Right atrium auricular region (tissue), 2 donors: ENCODE measurements at regions not wholly inside any gene's neighbourhood (a gene's known extent, or its start where the extent isn't known, plus 50 kb on each side); places are given as distances from the start of the nearest gene placed in this dataset.

Experiments
- DNase-seq: peaks from one replicate; pipeline ENCODE4 v3.0.0-alpha.2; 2019; ENCODE audit warnings: low spot score
- H3K27ac ChIP-seq, 2 donors: fragments of 200-600 bp; sonication (generic); 1 replicate in 1 of 2; 2 replicates in 1 of 2; pipeline ENCODE4 v1.5.1; 2016 to 2019
- H3K27me3 ChIP-seq, 2 donors: fragments of 200-600 bp; sonication (generic); one replicate each; pipeline versions ENCODE4 v1.5.1 to v1.6.0; 2017 to 2019
- H3K36me3 ChIP-seq: fragments of 200-600 bp; sonication (generic); one replicate; pipeline ENCODE4 v1.5.1; 2016
- H3K4me1 ChIP-seq, 2 donors: fragments of 200-600 bp; sonication (generic); one replicate each; pipeline versions ENCODE4 v1.5.1 to v1.6.0; 2017 to 2019
- H3K4me3 ChIP-seq, 2 donors: fragments of 200-600 bp; sonication (generic); 1 replicate in 1 of 2; 2 replicates in 1 of 2; pipeline ENCODE4 v1.5.1; 2017 to 2019; ENCODE audit warnings: mild to moderate bottlenecking in 1 of 2, moderate library complexity in 1 of 2
- H3K9me3 ChIP-seq, 2 donors: fragments of 200-600 bp; sonication (generic); one replicate each; pipeline ENCODE4 v1.5.1; 2019
- TF ChIP-seq, protein P1 (sequence below), 2 donors: fragments of 200-600 bp; sonication (generic); IDR thresholded peaks; one replicate each; pipeline ENCODE4 v1.5.1; 2019; ENCODE audit warnings: antibody characterized with exemption in 2 of 2

DNA sequence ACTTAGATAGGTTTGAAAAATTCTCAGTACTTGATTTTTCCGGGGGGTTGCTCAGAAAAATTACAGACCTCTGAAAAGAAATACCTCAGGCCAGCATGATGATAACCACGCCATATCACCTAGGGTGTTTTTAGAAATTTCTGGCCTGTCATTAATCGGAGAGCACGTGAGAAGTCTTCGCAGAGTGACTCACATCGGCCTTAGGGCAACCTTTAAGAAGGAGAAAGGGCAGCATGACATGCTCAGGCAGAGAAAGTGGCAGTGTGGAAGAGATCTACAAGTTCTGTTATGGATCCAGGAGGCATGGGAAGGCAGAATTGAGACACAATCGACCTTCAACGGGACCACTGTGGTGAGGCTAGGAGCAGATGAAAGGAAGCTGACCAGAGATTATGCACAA, 506.3 kb downstream of the LMO4 start:
- Histone ChIP-seq H3K4me1 (no peaks in the 10 kb centered on the region), H3K4me3 (no peak overlapping the region), H3K27me3 (no peaks in the 10 kb centered on the region), H3K9me3 (no peaks in the 10 kb centered on the region), H3K27ac (no peak overlapping the region), H3K36me3 (no peaks in the 10 kb centered on the region)
- TF ChIP-seq, protein P1, sequence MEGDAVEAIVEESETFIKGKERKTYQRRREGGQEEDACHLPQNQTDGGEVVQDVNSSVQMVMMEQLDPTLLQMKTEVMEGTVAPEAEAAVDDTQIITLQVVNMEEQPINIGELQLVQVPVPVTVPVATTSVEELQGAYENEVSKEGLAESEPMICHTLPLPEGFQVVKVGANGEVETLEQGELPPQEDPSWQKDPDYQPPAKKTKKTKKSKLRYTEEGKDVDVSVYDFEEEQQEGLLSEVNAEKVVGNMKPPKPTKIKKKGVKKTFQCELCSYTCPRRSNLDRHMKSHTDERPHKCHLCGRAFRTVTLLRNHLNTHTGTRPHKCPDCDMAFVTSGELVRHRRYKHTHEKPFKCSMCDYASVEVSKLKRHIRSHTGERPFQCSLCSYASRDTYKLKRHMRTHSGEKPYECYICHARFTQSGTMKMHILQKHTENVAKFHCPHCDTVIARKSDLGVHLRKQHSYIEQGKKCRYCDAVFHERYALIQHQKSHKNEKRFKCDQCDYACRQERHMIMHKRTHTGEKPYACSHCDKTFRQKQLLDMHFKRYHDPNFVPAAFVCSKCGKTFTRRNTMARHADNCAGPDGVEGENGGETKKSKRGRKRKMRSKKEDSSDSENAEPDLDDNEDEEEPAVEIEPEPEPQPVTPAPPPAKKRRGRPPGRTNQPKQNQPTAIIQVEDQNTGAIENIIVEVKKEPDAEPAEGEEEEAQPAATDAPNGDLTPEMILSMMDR (IDR thresholded peaks at IDR 0.05): no peak
- no peak for DNase-seq

DNA sequence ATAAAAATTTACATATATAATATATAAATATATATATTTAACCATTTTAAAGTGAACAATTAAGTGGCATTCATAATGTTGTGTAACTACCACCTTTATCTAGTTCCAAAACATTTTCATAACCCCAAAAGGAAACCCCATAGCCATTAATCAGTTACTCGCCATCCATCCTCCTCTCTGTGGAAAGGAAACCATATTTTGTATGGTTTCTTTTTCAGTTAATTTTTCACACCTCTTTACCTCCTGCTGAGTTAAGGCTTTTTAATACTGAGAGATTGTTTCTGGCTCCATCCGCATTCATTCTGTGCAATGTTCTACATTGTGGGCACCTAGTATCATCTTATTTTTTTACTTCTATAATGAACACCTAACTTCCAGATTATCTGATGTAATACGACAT, 512.1 kb downstream of the LMO4 start:
- TF ChIP-seq, protein P1 (IDR thresholded peaks at IDR 0.05): no peak
- H3K4me1 ChIP-seq: no peaks in the 10 kb centered on the region
- H3K9me3 ChIP-seq: no peaks in the 10 kb centered on the region

DNA sequence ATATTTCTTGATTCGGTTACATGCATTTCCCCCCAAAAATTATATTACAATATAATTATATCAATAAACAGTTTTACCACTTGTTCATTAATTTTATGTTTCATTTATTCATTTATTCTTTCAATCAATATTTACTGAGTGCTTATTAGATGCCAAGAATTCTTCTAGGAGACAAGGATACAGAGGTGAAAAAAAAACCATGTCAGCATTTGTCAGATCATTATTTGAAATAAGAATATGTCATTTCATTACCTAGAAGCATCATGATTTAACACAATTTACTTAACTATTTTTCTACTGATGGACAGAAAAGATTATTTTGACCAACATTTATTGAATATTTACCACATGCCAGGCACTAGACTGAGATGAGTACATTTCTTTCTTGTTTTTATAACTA, 512.7 kb downstream of the LMO4 start:
- no peaks in the 10 kb centered on the region for H3K9me3 ChIP-seq
- TF ChIP-seq, protein P1 (IDR thresholded peaks at IDR 0.05): no peak
- DNase-seq: no peak
- H3K4me3 ChIP-seq: no peak overlapping the region
- no peaks in the 10 kb centered on the region for H3K4me1 ChIP-seq
- H3K27ac ChIP-seq: no peak overlapping the region
- H3K27me3 ChIP-seq: no peaks in the 10 kb centered on the region
- no peaks in the 10 kb centered on the region for H3K36me3 ChIP-seq

More for the DNA sequence above, 512.1 kb downstream of the LMO4 start:
- H3K27me3 ChIP-seq: no peaks in the 10 kb centered on the region
- no peak for DNase-seq
- H3K4me3 ChIP-seq: no peak overlapping the region
- no peak overlapping the region for H3K27ac ChIP-seq
- no peaks in the 10 kb centered on the region for H3K36me3 ChIP-seq

DNA sequence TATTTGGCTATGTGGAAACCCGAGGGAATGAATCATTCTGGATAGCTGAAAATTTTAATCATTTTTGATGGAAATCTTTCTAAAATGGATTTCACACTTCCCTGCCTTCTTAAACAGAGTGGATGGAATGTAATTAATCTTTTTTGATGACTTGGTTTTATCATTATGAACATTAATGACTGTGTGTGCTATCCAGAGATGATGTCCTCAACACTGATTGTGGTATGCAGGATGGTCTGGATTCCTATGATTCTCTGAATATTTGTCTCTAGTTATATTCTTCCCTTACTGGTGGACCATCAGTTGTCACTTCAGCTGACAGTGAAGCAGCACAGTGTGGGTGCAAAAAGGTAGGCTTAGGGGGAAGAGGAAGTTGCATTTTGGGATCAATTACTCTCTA, 513.5 kb downstream of the LMO4 start:
- H3K36me3 ChIP-seq: no peaks in the 10 kb centered on the region
- no peak for DNase-seq
- TF ChIP-seq, protein P1 (IDR thresholded peaks at IDR 0.05): no peak
- H3K4me3 ChIP-seq: no peak overlapping the region
- H3K4me1 ChIP-seq: no peaks in the 10 kb centered on the region
- no peak overlapping the region for H3K27ac ChIP-seq
- no peaks in the 10 kb centered on the region for H3K27me3 ChIP-seq
- H3K9me3 ChIP-seq: no peaks in the 10 kb centered on the region

- Histone ChIP-seq H3K36me3 (no peaks in the 10 kb centered on the region), H3K4me3 (no peak overlapping the region), H3K4me1 (no peaks in the 10 kb centered on the region), H3K27ac (no peak overlapping the region), H3K27me3 (no peaks in the 10 kb centered on the region), H3K9me3 (no peaks in the 10 kb centered on the region)
- TF ChIP-seq, protein P1 (IDR thresholded peaks at IDR 0.05): no peak
- no peak for DNase-seq
Observed at GRCh38 chr1:87844251-87844650, 515.6 kb downstream of the LMO4 start.

GRCh38 chr1:87851490-87851889, 522.8 kb downstream of the LMO4 start:
- DNase-seq: no peak
- Histone ChIP-seq H3K27me3 (no peaks in the 10 kb centered on the region), H3K9me3 (no peaks in the 10 kb centered on the region), H3K36me3 (no peaks in the 10 kb centered on the region), H3K4me1 (no peaks in the 10 kb centered on the region), H3K4me3 (no peak overlapping the region), H3K27ac (no peak overlapping the region)
- TF ChIP-seq, protein P1 (IDR thresholded peaks at IDR 0.05): no peak
